ENCODE measurements at regions not wholly inside any gene's neighbourhood (a gene's known extent, or its start where the extent isn't known, plus 50 kb on each side); places are given as distances from the start of the nearest gene placed in this dataset.

GRCh38 chr11:15651033-15651432, 536.3 kb downstream of the INSC start:
- H3K27me3 ChIP-seq (ENCODE audit: insufficient read depth, low read length, poor library complexity) = no peaks in the 10 kb centered on the region
- no peak overlapping the region for H4K5ac ChIP-seq (ENCODE audit: low read length)
- H3K56ac ChIP-seq (ENCODE audit: low read length) = peak overlapping the region; percentile 88
- DNase-seq = no peak
- H3K23ac ChIP-seq (ENCODE audit: low read length) = no peak overlapping the region
- H3K18ac ChIP-seq (ENCODE audit: low read length) = peak overlapping the region; percentile 91
- H2BK15ac ChIP-seq (replicated peaks; ENCODE audit: low read depth) = no peak overlapping the region
- H4K8ac ChIP-seq (ENCODE audit: low read depth, low read length) = no peak overlapping the region
- H3K4me2 ChIP-seq (ENCODE audit: low read length) = no peak overlapping the region
- H3K4me1 ChIP-seq (ENCODE audit: control insufficient read depth, low read depth, low read length) = peaks cover 2% of the 10 kb centered on the region
- peak overlapping the region; percentile 35 for H3K9ac ChIP-seq (ENCODE audit: low read length)
- no peak overlapping the region for H2AK5ac ChIP-seq (ENCODE audit: low read length)
- no peaks in the 10 kb centered on the region for H3K79me1 ChIP-seq (ENCODE audit: low read length)
- no peak overlapping the region for H3K27ac ChIP-seq (ENCODE audit: low read depth, low read length)
- H3K36me3 ChIP-seq (ENCODE audit: control insufficient read depth, insufficient read depth, low read length) = no peaks in the 10 kb centered on the region
- no peak overlapping the region for H2BK120ac ChIP-seq (ENCODE audit: low read depth, low read length)
- no peak overlapping the region for H2BK5ac ChIP-seq (ENCODE audit: low read length)
- no peak overlapping the region for H3K4me3 ChIP-seq (ENCODE audit: low read length)
- no CpG with 5 or more reads among the region's 22 CpGs for WGBS (ENCODE audit: extremely low coverage, insufficient coverage, low lambda C conversion rate)
- no peak overlapping the region for H3K4ac ChIP-seq (ENCODE audit: low read depth, low read length)
- H3K79me2 ChIP-seq (ENCODE audit: control insufficient read depth, insufficient read depth, low read length) = no peaks in the 10 kb centered on the region

DNA sequence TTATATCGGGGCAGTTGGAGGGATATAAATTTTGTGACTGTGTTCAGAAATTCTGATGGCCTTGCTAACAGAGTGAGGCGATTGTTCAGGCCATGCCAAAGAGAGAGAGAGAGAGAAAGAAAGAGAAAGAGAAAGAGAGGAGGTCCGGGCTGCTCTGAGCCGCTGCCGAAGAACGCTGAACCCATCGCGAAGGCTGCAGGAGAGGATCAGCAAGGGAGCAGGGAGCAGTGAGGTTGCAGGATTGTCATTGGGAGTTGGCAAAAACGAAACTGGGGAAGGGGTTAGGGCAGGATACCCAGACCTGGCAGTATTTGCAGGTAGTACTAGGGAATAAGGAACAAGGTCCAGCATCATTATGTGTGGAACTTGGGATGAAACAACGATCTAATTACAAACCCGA, 537.1 kb downstream of the INSC start:
- Histone ChIP-seq H3K79me1 (ENCODE audit: low read length) (no peaks in the 10 kb centered on the region), H3K56ac (ENCODE audit: low read length) (no peak overlapping the region), H3K18ac (ENCODE audit: low read length) (no peak overlapping the region), H3K79me2 (ENCODE audit: control insufficient read depth, insufficient read depth, low read length) (no peaks in the 10 kb centered on the region), H3K27me3 (ENCODE audit: insufficient read depth, low read length, poor library complexity) (no peaks in the 10 kb centered on the region), H3K4me3 (ENCODE audit: low read length) (no peak overlapping the region), H2BK120ac (ENCODE audit: low read depth, low read length) (no peak overlapping the region), H2BK15ac (replicated peaks; ENCODE audit: low read depth) (no peak overlapping the region), H3K36me3 (ENCODE audit: control insufficient read depth, insufficient read depth, low read length) (no peaks in the 10 kb centered on the region), H3K23ac (ENCODE audit: low read length) (no peak overlapping the region), H3K4me2 (ENCODE audit: low read length) (no peak overlapping the region), H3K9ac (ENCODE audit: low read length) (no peak overlapping the region), H3K27ac (ENCODE audit: low read depth, low read length) (no peak overlapping the region), H3K4me1 (ENCODE audit: control insufficient read depth, low read depth, low read length) (peaks cover 2% of the 10 kb centered on the region), H4K8ac (ENCODE audit: low read depth, low read length) (no peak overlapping the region), H2AK5ac (ENCODE audit: low read length) (no peak overlapping the region), H3K4ac (ENCODE audit: low read depth, low read length) (no peak overlapping the region), H2BK5ac (ENCODE audit: low read length) (no peak overlapping the region), H4K5ac (ENCODE audit: low read length) (no peak overlapping the region)
- no peak for DNase-seq
- no CpG with 5 or more reads among the region's 11 CpGs for whole genome bisulfite sequencing (ENCODE audit: extremely low coverage, insufficient coverage, low lambda C conversion rate)

DNA sequence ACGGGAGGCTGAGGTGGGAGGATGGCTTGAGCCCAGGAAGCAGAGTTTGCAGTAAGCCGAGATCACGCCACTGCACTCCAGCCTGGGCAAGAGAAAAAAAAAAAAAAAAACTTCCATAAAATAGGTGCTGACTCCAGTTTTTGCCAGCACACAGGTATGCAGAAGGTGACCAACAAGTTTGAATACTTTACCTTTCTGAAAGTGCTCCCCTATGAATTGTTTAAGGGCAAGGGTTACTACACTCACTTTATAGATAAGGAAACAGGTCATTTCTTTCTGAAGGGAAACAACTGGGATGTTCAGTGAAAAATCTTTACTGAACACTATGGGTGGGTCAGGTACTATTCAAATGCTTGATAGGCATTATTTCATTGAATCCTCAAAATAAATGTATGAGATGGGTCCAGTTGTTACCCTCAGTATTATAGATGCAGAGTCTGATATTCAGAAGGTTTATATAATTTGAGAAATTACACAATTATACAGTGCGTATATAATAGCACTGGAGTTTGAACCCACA, 538.5 kb downstream of the INSC start:
- H3K9ac ChIP-seq (ENCODE audit: low read length) = no peak overlapping the region
- no CpG with 5 or more reads among the region's 4 CpGs for WGBS (ENCODE audit: extremely low coverage, insufficient coverage, low lambda C conversion rate)
- peaks cover 2% of the 10 kb centered on the region for H3K4me1 ChIP-seq (ENCODE audit: control insufficient read depth, low read depth, low read length)

GRCh38 chr11:15654451-15654850, 539.7 kb downstream of the INSC start:
- Histone ChIP-seq H3K36me3 (ENCODE audit: control insufficient read depth, insufficient read depth, low read length) (no peaks in the 10 kb centered on the region), H3K18ac (ENCODE audit: low read length) (no peak overlapping the region), H3K27ac (ENCODE audit: low read depth, low read length) (no peak overlapping the region), H2BK15ac (replicated peaks; ENCODE audit: low read depth) (no peak overlapping the region), H4K8ac (ENCODE audit: low read depth, low read length) (no peak overlapping the region), H3K56ac (ENCODE audit: low read length) (no peak overlapping the region), H4K5ac (ENCODE audit: low read length) (no peak overlapping the region), H3K4me3 (ENCODE audit: low read length) (no peak overlapping the region), H2AK5ac (ENCODE audit: low read length) (no peak overlapping the region), H3K79me1 (ENCODE audit: low read length) (no peaks in the 10 kb centered on the region), H3K4me2 (ENCODE audit: low read length) (no peak overlapping the region), H3K4ac (ENCODE audit: low read depth, low read length) (no peak overlapping the region), H3K4me1 (ENCODE audit: control insufficient read depth, low read depth, low read length) (peaks cover 2% of the 10 kb centered on the region), H2BK120ac (ENCODE audit: low read depth, low read length) (no peak overlapping the region), H3K23ac (ENCODE audit: low read length) (no peak overlapping the region), H3K9ac (ENCODE audit: low read length) (no peak overlapping the region), H3K27me3 (ENCODE audit: insufficient read depth, low read length, poor library complexity) (no peaks in the 10 kb centered on the region), H3K79me2 (ENCODE audit: control insufficient read depth, insufficient read depth, low read length) (no peaks in the 10 kb centered on the region), H2BK5ac (ENCODE audit: low read length) (no peak overlapping the region)
- DNase-seq = no peak
- no CpG with 5 or more reads among the region's 4 CpGs for WGBS (ENCODE audit: extremely low coverage, insufficient coverage, low lambda C conversion rate)

More for the DNA sequence above, 538.5 kb downstream of the INSC start:
- Histone ChIP-seq H2AK5ac (ENCODE audit: low read length) (no peak overlapping the region), H3K4me3 (ENCODE audit: low read length) (no peak overlapping the region), H3K18ac (ENCODE audit: low read length) (no peak overlapping the region), H4K5ac (ENCODE audit: low read length) (no peak overlapping the region), H2BK120ac (ENCODE audit: low read depth, low read length) (no peak overlapping the region), H3K23ac (ENCODE audit: low read length) (no peak overlapping the region), H3K79me1 (ENCODE audit: low read length) (no peaks in the 10 kb centered on the region), H3K4ac (ENCODE audit: low read depth, low read length) (no peak overlapping the region), H2BK5ac (ENCODE audit: low read length) (no peak overlapping the region), H3K4me2 (ENCODE audit: low read length) (no peak overlapping the region), H3K27ac (ENCODE audit: low read depth, low read length) (no peak overlapping the region), H4K8ac (ENCODE audit: low read depth, low read length) (no peak overlapping the region), H3K36me3 (ENCODE audit: control insufficient read depth, insufficient read depth, low read length) (no peaks in the 10 kb centered on the region), H3K27me3 (ENCODE audit: insufficient read depth, low read length, poor library complexity) (no peaks in the 10 kb centered on the region), H3K56ac (ENCODE audit: low read length) (no peak overlapping the region), H2BK15ac (replicated peaks; ENCODE audit: low read depth) (no peak overlapping the region), H3K79me2 (ENCODE audit: control insufficient read depth, insufficient read depth, low read length) (no peaks in the 10 kb centered on the region)
- DNase-seq = no peak

DNA sequence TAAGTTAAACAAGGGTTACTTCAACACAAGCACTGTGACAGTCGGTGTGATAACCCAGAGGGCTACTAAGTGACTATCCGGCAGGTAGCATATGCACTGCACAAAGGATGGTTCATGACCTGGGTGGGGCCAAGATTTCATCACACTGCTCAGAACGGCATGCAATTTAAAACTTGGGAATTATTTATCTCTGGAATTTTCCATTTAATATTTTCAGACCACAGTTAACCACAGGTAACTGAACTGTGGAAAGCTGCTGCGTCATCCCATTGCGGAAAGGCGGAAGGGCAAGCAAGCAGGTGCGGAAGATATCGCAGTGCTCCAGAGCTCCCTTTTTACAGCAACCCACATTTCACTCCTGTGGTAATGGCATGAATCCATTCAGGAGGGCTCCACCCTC, 540.8 kb downstream of the INSC start:
- Histone ChIP-seq H3K9ac (ENCODE audit: low read length) (no peak overlapping the region), H2BK5ac (ENCODE audit: low read length) (no peak overlapping the region), H2BK15ac (replicated peaks; ENCODE audit: low read depth) (no peak overlapping the region), H3K27ac (ENCODE audit: low read depth, low read length) (no peak overlapping the region), H3K79me1 (ENCODE audit: low read length) (no peaks in the 10 kb centered on the region), H3K4me2 (ENCODE audit: low read length) (no peak overlapping the region), H3K23ac (ENCODE audit: low read length) (no peak overlapping the region), H2AK5ac (ENCODE audit: low read length) (no peak overlapping the region), H4K5ac (ENCODE audit: low read length) (no peak overlapping the region), H4K8ac (ENCODE audit: low read depth, low read length) (no peak overlapping the region), H2BK120ac (ENCODE audit: low read depth, low read length) (no peak overlapping the region), H3K4ac (ENCODE audit: low read depth, low read length) (no peak overlapping the region), H3K36me3 (ENCODE audit: control insufficient read depth, insufficient read depth, low read length) (no peaks in the 10 kb centered on the region), H3K79me2 (ENCODE audit: control insufficient read depth, insufficient read depth, low read length) (no peaks in the 10 kb centered on the region), H3K18ac (ENCODE audit: low read length) (no peak overlapping the region), H3K4me1 (ENCODE audit: control insufficient read depth, low read depth, low read length) (peaks cover under 1% of the 10 kb centered on the region), H3K56ac (ENCODE audit: low read length) (no peak overlapping the region), H3K4me3 (ENCODE audit: low read length) (no peak overlapping the region), H3K27me3 (ENCODE audit: insufficient read depth, low read length, poor library complexity) (no peaks in the 10 kb centered on the region)
- WGBS (ENCODE audit: extremely low coverage, insufficient coverage, low lambda C conversion rate) = no CpG with 5 or more reads among the region's 8 CpGs
- no peak for DNase-seq

GRCh38 chr11:15657264-15657663, 542.5 kb downstream of the INSC start:
- Histone ChIP-seq H3K27me3 (ENCODE audit: insufficient read depth, low read length, poor library complexity) (no peaks in the 10 kb centered on the region), H4K8ac (ENCODE audit: low read depth, low read length) (no peak overlapping the region), H3K9ac (ENCODE audit: low read length) (no peak overlapping the region), H2BK5ac (ENCODE audit: low read length) (no peak overlapping the region), H3K36me3 (ENCODE audit: control insufficient read depth, insufficient read depth, low read length) (no peaks in the 10 kb centered on the region), H3K4ac (ENCODE audit: low read depth, low read length) (no peak overlapping the region), H2BK15ac (replicated peaks; ENCODE audit: low read depth) (no peak overlapping the region), H3K4me3 (ENCODE audit: low read length) (no peak overlapping the region), H3K79me2 (ENCODE audit: control insufficient read depth, insufficient read depth, low read length) (no peaks in the 10 kb centered on the region), H3K79me1 (ENCODE audit: low read length) (no peaks in the 10 kb centered on the region), H3K27ac (ENCODE audit: low read depth, low read length) (no peak overlapping the region), H3K56ac (ENCODE audit: low read length) (no peak overlapping the region), H2AK5ac (ENCODE audit: low read length) (no peak overlapping the region), H3K23ac (ENCODE audit: low read length) (no peak overlapping the region), H4K5ac (ENCODE audit: low read length) (no peak overlapping the region), H2BK120ac (ENCODE audit: low read depth, low read length) (no peak overlapping the region), H3K4me2 (ENCODE audit: low read length) (no peak overlapping the region), H3K4me1 (ENCODE audit: control insufficient read depth, low read depth, low read length) (no peaks in the 10 kb centered on the region), H3K18ac (ENCODE audit: low read length) (no peak overlapping the region)
- DNase-seq = no peak
- WGBS (ENCODE audit: extremely low coverage, insufficient coverage, low lambda C conversion rate) = no CpG with 5 or more reads among the region's 5 CpGs
